GM21786 (cell line): ENCODE measurements at regions not wholly inside any gene's neighbourhood (a gene's known extent, or its start where the extent isn't known, plus 50 kb on each side); places are given as distances from the start of the nearest gene placed in this dataset.

Experiments used
- ATAC-seq: cut with Tn5 transposase; IDR thresholded peaks from one replicate; pipeline ENCODE4 v1.9.1; 2021; ENCODE audit not compliant: unreplicated experiment

DNA sequence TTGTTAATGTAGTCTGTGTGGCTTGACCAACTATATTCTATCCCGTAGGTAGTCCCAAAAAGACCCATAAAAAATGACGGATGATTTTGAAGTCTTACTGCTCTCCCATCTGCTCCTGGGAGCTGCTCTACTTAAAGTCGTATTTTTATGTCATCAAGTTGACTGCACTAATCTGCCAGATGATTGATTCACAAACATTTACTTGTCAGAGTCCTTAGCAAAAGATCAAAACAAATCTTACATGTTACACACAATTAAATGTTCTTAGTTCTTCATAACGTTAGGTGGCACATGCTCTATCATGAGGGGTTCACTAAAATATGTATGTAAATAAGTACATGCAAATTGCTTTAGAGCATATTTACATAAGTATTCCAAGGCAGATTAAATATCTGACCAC lies 498.3 kb upstream of the LRRTM4 start:
- ATAC-seq: no peak

DNA sequence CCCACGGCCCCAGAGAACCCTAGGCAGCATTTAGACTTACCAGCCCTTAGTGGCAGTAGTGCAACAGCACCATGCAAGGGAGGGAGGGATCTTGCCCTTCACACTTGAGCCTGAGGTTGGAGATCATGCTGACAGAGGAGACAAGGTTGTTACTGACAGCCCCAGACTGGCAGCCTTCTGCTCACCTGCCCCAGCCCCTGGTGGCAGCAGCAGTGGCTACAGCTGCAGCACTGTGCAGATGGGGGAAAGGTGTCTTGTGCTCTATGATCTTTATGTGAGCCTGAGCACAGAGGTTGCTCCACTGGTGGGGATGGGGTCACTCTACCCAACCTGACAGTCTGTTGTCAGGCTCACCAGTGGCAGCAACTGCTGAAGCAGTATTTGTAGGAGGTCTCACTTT lies 501.2 kb upstream of the LRRTM4 start:
- no peak for ATAC-seq

DNA sequence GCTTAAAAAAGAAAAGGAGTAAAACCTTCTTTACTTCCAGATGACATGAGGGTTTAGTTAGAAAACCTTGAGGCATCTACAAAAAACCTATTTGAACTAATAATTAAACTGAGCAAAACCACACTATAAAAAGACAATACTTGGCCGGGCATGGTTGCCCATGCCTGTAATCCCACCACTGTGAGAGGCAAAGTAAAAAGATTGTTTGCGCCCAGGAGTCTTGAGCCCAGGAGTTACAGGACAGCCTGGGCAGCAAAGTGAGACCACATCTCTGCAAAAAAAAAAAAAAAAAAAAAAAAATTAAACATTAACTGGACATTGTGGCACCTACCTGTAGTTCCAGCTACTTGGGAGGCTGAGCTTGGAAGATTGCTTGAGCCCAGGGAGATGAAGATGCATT lies 502.8 kb upstream of the LRRTM4 start:
- no peak for ATAC-seq

DNA sequence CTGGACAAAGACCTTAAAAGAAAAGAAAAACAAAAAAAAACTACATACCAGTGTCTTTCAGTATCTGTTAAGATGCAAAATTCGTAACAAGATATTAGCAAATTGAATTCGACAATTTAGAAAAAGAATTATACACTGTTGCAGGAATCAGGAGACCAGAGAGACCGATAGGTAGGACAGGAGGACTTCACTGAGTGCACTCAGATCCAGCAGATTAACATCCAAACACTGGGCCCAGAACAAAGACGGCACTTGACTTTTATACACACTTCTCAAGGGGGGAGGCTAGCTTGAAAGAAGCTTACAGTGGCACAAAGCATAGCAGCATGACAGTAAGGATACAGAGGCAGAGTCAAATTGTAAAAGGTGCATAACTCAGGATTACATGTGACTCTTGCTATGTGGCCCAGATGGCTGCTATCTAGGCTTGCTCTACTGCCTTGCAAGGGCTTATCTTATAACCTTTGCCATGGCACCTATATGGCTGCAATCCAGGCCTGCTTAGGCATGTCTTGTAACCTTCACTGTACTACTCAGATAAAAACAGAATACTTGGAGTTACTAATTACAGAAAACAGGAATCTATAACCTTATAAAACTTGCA lies 507.3 kb upstream of the LRRTM4 start:
- no peak for ATAC-seq

DNA sequence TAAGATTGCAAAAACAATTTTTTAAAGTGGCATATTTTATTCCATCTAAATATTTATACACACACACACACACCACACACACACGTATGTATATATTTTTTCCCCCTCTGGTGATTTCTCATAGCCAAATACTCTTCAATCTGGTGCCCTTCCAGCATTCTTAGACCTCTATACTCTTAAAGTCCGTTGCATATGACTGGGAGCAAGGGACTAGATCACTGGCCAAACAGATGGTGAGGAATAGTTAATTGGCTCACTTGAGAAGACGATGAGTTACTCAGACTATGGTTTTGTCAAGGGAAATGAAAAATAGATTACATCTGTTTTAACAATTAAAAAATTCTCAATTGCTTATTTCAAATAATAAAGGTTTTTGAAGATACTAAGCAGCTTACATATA lies 512.5 kb upstream of the LRRTM4 start:
- no peak for ATAC-seq

DNA sequence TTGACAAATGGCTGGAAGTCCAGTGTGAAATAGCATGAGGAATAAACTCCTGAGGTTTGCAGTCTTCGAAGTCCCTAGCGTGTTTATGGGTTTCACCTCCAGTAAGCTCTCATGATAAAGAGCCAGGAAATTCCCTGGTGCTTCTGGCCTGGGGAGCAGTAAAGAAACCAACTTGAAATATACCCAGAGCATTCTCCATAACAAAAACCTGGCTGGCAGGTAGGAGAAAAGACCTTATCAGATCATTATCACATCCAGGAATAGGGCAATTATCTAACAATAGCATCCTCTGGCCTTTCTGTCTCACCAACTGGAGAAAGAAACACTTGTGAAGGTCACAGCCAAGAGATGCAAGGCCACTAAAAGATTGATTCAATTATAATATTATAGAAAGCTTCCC lies 513.6 kb upstream of the LRRTM4 start:
- no peak for ATAC-seq

DNA sequence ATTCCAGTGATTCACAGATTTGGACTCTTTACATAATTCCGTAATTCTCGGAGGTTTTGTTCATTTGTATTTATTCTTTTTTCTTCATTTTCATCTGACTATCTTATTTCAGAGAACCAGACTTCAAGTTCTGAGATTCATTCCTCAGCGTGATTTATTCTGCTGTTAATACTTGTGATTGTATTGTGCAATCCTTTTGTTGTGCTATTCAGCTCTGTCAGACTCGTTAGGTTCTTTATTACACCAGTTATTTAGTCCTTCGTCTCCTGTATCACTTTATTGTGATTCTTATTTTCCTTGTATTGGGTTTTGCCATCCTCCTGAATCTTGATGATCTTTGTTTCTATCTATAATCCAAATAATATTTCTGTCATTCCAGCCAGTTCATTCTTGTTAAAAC lies 529.3 kb upstream of the LRRTM4 start:
- ATAC-seq: no peak

DNA sequence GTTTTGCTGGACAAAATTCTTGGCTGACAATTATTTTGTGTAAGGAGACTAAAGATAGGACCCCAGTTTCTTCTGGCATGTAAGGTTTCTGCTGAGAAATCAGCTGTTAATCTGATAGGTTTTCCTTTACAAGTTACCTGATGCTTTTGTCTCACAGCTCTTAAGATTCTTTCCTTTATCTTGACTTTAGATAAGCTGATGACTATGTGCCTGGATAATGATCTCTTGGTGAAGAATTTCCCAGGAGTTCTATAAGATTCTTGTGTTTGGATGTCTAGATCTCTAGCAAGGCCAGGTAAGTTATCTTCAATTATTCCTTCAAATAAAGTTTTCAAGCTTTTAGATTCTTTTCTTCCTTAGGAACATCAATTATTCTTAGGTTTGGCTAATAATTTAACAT lies 534.8 kb upstream of the LRRTM4 start:
- no peak for ATAC-seq

DNA sequence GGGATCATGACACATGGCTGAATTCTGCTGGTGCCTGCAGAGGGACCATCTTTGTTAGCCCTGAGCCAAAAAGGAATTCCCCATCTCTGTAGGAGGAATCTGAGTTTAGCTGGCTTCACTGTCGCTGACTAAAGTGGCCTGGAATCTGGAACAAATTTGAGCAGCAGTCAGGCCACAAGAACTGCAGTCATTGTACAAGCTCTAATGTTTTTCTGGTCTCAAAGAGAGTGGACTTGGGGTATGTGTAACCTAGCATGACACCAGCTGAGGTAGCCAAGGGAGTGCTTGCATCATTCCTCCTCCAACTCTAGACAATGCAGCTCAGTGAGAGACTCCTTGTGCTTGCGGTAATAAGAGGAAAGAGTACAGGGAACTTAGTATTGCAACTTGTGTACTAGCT lies 539.1 kb upstream of the LRRTM4 start:
- no peak for ATAC-seq

DNA sequence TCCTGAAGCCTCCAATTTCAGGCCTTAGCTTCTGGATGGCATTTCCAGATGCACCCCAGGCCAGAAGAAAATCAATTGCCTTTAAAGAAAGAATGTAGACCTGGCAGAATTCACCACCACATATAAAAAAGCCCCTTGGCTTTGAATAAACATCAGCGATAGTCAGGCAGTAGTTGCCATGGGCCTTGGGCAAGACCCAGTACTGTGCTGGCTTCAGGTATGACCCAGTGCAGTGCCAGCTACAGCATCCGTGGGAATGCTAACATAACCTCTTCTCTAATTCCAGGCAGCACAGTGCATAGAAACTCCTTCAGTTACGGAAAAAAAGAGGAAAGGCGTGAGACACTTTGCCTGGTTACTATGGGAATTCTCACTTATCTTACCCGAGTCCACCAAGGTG lies 539.6 kb upstream of the LRRTM4 start:
- ATAC-seq: no peak

DNA sequence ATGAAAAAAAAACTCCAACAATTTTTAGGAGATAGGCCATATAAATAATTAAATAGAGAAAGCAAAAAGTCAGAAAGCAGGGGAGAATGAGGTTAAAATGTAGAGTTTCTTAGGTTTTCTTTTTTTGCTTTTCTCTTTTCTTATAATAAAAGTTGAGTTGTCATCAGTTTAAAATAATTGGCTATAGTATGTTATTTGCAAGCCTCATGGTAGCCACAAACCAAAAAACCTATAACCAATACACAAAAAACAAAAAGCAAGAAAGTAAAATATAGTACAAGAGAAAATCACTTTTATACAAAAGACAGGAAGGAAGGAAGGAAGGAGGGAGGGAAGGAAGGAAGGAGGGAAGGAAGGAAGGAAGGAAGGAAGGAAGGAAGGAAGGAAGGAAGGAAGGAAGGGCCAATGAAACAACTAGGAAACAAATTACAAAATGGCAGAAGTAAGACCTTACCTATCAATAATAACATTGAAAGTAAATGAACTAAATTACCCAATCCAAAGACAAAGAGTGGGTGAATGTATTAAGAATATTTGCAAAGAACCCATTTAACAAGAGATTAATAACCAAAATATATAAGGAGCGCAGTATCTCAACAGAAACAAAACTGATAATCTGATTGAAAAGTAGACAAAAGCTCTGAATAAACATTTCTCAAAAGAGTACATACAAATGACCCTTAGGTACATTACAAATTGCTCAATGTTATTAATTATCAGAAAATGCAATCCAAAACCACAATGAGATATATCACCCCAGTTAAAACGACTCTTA lies 541.3 kb upstream of the LRRTM4 start:
- ATAC-seq: no peak

DNA sequence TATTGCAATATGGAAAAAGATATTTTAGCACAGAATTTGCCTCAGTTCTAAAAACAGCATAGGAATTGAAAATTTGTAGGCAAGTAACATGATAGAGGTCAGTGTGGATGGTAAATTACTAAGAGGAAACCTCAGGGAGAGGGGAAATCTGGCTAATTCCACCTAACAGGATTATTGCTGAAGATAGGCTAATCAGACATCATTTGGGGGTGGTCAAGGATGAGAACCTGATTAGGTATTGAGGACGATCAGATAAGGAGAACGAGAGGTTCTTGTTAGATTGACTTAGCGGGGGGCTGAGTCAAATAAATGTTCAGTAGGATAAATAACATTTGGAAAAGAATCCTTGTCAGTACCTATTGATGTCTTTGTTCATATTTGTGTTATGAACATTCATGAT lies 543.2 kb upstream of the LRRTM4 start:
- ATAC-seq: no peak

DNA sequence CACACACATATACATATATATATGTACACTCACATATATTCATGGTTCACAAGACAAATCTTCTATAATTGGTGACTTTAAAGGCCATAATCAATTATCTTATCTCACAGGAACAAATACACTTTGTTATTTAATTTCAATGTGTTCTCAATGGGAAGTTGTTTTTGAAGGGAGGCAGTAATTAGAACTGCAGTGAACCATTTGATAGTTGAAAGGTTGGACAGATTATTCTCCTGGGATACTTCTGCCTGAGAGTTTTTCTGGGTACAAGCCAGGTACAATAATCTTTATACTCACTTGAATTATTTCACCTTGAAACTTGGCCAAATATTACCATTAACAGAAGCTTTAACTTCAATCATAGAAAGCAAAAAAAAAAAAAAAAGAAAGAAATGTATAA lies 546.6 kb upstream of the LRRTM4 start:
- no peak for ATAC-seq

DNA sequence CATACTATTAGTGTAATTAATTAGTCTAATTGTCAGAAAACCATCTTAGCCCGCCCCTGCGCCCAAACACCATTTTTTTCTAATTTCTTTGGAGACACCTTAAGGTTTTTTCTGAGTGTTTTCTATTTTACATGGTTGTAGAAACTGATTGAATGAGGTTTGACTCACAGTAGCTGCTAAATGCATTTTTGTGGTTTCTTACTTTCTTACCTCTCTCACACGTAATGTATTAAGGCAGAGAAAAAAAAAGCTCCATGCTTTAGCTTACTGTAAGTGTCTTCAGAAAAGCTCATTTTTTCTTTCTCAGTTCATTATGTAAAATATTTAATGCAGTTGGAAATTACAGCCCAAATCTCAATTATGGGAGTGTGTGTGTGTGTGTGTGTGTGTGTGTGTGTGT lies 548.5 kb upstream of the LRRTM4 start:
- ATAC-seq: no peak

DNA sequence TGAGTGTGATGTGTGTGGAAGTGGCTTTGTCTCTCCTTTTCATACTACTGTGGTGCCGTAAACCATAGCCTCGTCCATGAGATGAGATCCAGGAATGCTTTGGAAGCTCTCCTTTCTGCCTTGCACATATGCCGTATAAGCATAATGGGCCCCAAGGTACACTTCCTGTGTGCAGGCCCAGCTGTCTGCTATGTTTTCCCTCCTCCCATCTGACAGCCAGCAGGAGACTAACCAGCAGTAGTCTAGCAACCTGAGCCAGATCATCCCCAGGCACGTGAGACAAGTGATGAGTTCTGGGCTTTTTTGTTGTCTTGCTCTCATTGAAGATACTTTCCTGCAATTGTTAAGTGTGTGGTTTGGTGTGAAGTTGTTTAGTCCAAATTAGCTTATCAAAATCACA lies 555.5 kb upstream of the LRRTM4 start:
- no peak for ATAC-seq

DNA sequence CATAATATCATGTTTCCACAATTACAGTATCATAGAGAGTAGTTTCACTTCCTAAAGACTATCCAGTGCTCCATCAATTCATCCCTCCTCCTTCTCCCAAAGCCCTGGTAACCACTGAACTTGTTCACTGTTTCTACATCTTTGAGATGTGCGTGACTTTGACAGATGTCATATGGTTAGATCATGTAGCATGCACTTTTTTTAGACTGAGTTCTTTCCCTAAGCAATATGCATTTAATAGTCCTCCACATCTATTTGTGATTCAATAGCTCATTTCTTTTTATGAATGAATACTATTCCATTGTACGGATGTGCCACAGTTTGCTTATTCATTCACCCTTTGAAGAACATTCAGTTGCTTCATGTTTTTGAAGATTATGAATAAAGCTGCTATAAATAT lies 560.4 kb upstream of the LRRTM4 start:
- ATAC-seq: no peak

DNA sequence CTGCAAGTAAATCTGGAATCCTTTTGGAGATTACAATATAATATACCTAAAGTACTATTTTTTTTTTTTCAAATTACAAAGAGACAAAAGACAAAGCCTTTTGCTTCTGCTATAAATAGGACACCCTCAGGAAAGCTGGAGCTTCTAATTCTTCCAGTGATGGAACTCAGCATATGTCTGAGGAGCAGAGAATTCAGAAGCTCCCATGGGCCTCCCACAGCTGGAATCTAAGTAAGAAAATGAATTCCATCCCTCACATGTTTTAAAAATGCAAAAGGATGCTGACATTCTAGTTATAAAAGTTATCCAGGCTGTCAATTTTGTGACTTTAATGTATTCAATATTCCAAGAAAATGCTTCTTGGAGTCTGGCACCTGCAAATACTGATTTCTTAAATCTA lies 571.3 kb upstream of the LRRTM4 start:
- ATAC-seq: no peak

DNA sequence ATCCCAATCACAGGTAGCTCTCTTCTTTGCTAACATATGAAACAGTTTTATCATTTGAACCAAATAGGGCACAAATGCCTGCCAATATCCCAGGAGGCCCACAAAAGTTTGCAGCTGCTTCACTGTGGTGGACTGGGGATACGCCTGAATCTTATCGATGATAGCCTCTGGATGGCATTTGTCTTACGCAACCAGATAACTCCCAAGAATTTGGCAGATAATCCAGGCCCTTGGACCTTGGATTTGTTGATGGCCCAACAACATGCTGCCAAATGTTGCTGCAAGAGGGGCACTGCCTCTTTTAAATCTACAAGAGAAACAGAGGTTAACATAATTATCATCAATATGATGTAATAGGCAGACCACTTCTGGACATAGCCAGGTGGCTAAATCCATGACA lies 587.1 kb upstream of the LRRTM4 start:
- no peak for ATAC-seq

DNA sequence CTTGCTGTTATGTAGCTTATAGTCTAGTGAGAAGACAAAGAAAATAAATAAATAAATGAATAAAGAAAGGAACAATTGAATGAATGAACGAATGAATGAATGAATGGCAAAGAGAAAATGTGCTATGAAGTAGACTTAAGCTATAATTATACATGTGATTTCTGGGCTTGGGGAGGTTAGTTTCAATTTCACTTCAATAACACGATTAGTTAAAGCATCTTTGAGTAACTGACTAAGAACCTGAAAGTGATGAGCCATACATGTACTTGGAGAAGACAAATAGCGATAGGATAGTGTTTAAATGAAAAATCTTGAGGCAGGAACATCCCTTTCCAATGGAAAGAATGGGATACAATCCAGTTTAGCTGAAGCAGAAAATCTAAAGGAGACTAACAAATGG lies 593.1 kb upstream of the LRRTM4 start:
- ATAC-seq: no peak

DNA sequence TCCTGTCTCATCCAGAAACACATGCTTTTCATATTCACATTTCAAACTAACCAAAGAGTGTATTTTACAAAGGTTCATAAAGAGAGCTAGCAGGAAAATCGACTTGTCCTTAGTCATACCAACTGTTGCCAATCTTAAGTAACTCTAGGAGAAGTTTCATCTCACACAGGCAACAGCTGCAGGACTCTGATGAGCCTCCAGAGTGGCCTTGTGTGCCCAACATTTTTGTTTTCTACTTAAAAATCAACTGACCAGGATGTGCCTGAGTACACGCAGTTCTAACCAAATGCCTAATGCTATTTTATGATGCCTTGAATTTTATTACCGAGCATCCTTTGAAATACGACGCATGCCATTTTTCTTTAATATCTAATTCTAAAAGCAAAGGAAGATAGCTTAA lies 595.9 kb upstream of the LRRTM4 start:
- no peak for ATAC-seq

DNA sequence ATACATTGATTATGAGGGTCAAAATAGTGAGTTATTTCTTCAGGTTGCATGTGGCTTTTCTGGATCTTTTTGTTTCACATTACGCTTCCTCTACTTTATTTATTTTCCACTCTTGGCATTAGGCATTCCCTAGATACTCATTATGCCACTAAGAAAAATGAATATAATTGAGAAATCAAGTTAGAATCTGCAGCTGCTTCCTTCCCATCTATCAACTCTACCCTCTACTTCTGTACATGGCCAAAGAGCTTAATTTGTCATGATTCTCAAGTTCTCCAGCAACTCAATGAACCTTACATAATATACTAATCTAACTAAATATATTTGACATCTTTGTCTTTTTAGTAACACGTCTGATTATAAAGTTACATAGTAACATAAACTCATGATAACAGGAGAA lies 598.1 kb upstream of the LRRTM4 start:
- no peak for ATAC-seq

DNA sequence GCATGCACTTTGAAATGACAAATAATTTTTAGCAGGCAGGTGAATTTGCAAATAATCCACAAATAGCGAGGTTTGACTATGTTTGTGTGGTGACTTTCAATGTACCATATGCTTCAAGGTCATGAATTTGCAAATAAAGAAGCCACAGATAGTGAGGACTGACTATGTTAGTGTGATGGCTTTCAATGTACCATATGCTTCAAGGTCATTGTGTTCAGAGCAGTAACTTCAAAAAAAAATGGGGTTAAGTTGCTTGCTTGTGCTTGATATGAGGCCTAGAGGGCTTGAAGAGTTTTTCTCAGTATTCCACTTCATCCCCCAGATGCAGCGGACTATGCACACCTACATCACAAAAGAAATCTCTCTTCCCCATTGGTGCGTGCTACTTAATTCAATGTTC lies 602.9 kb upstream of the LRRTM4 start:
- no peak for ATAC-seq

DNA sequence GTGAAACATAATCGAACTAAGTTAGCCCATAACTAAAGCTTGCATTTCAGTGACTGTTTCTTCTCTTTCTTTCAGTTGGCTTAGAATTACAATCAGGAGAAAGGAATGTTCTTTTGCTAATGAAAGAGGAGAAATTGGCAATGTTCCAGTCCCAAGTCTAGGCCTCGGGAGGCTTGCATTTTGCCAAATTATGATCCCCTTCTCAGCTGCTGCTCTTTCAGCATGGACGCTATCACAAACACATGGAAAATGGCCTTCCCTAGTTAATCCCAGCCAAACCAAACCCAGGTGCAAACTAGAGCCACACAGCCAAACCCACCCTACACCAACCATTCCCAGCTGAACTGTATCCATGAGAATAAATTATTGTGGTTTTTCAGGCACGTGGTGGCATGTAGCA lies 605.2 kb upstream of the LRRTM4 start:
- no peak for ATAC-seq
